Activated CD8-positive, alpha-beta memory T cell treated with anti-CD3 and anti-CD28 coated beads, Interleukin-2, amount 50 U/mL, for 48 hours (primary cell): ENCODE measurements at regions not wholly inside any gene's neighbourhood (a gene's known extent, or its start where the extent isn't known, plus 50 kb on each side); places are given as distances from the start of the nearest gene placed in this dataset.
"Not testable (repeated sequence)": the region's sequence is repeated elsewhere in the genome, so short reads cannot be mapped to it uniquely, and the experiment has no call there.

Experiments used
- DNase-seq: peaks from one replicate; pipeline ENCODE4 v3.0.0-alpha.2; 2020

DNA sequence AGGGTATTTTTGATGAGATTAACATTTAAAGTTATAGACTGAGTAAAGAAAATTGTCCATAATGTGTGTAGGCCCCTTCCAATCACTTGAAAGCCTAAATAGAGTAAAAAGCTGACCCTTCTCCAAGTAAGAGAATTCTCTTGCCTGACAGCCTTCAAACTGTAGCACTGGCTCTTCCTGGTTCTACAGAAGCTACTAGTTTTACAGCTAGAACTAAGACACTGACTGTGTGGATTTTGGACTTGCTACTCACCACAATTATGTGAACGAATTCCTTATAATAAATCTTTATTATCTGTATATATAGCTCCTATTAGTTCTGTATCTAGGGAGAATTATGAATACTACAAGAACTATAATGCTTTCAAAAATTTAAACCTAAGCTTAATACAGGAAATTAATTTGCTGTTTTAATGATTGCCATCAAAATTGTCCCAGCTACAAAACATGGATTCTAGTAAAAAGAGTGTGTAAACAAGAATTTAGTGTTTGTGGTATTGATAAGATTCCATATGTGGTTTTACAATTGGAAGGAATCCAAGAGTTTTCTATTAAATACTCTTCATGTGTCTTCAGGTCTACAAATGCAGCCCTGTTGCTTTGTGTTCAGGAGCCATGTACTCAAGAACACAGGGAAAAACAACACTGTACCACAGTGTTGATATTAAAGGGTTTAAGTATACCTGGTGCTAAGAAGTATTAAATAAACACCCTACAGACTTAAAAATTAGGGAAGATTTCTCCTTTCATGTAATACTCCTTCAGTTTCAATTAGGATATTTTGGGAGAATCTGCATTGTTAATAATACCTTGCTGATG, 366.5 kb downstream of the CXXC4 start:
- DNase-seq = no peak

- no peak for DNase-seq
Observed at GRCh38 chr4:104123021-104123420, 371.7 kb downstream of the CXXC4 start.

DNA sequence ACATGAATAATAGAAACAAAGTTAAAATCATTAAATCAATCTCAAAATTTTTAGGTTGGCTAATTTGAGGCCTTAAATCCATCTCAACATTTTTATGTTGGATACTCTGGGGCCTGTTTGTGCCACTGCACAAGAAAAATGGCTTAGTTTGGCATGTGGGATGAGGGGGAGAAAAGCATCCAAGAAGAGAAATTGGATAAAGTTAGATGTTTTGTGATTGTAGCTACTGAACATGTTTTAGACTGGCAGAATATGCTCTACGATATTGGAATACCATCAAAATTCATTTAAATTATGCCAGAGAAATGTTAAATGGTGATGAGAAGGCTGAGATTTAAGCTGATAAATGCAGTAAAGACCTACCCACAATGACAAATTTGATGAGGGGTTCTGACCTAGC, 376.9 kb downstream of the CXXC4 start:
- no peak for DNase-seq

DNA sequence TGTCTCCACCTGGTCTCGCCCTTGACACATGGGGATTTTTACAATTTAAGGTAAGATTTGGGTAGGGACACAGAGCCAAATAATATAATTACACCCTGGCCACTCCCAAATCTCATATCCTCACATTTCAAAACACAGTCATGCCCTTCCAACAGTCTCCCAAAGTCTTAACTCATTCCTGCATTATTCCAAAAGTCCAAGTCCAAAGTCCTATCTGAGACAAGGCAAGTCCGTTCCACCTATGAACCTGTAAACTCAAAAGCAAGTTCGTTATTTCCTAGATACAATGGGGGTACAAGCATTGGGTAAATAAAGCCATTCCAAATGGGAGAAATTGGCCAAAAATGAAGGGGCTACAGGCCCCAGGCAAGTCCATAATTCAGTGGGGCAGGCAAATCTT, 380.8 kb downstream of the CXXC4 start:
- DNase-seq = no peak

DNA sequence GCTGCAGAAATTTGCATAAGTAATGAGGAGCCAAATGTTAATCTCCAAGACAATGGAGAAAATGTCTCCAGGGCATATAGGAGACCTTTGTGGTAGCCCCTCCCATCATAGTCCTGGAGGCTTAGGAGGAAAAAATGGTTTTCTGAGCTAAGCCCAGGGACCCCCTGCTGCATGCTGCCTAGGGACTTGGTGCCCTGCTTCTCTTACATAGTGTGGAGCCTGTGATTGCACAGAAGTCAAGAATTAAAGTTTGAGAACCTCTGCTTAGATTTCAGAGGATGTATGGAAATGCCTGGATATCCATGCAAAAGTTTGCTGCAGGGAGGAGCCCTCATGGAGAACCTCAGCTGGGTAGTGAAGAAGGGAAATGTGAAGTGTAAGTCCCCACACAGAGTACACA, 379.4 kb upstream of the TACR3 start:
- no peak for DNase-seq

- no peak for DNase-seq
Observed at GRCh38 chr4:104093247-104093646, 373.5 kb upstream of the TACR3 start.

GRCh38 chr4:104073229-104073628, 353.4 kb upstream of the TACR3 start:
- no peak for DNase-seq

DNA sequence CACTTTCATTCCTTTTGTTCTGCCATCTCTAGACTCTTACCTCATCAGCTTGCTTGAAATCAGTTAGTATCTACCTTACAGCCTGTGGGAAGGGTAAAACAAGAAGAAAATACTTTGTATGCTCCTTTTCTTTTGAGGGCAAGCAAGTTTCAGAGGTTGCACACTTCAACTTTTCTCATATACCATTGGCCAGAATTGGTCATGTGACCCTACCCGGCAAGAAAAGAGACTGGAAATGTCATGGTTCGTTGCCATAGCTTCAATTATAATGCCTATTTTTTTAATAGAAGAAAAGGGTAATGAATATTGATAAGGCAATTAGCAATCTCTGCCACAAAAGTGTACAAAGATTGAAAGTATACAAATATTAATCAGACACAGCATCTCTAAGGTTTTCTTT, 346.7 kb upstream of the TACR3 start:
- DNase-seq = no peak

GRCh38 chr4:104064646-104065577, 345.1 kb upstream of the TACR3 start:
- DNase-seq = peak; percentile 46

DNA sequence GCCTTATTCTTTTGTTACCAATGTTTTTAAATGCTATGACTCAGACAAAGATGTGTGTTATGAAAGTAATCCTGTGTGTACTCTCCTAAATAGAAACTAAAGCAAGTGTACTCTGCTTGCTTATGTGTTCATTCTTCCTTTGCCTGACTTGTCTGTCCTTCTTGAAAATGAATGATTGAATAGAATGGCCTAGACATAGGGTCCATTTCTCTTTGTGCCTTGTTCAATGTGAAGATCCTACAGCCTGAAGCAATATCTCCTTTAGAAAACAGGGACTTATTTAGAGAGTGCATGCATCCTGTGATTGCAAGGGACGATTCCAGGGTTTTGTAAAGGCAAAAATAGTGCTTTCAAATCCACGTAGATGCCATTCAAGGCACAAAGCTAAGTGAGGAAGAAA, 343.6 kb upstream of the TACR3 start:
- DNase-seq = no peak

GRCh38 chr4:104044369-104044768, 324.6 kb upstream of the TACR3 start:
- DNase-seq = no peak

DNA sequence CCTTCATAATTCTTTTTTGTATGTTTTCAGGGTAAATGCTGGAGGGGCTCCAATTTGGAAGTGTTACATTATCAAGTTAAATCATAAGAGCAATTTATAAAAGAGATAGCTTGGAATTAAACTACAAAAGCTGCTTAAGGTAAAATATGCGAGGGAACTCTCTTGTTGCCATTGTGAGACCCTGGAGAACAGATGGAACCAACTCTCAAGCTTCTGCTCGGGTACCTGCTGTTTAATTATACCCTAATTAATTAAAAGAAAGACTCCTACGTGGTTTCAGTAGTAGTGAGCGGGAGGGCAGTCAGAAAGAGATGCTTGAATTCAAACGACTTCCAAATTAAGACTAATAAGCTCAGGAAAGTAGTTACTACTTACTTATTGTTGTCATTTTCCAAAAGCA, 313.1 kb upstream of the TACR3 start:
- DNase-seq = no peak

- no peak for DNase-seq
Observed at GRCh38 chr4:104025251-104025650, 305.5 kb upstream of the TACR3 start.

GRCh38 chr4:104022831-104023230, 303.0 kb upstream of the TACR3 start:
- DNase-seq = no peak

DNA sequence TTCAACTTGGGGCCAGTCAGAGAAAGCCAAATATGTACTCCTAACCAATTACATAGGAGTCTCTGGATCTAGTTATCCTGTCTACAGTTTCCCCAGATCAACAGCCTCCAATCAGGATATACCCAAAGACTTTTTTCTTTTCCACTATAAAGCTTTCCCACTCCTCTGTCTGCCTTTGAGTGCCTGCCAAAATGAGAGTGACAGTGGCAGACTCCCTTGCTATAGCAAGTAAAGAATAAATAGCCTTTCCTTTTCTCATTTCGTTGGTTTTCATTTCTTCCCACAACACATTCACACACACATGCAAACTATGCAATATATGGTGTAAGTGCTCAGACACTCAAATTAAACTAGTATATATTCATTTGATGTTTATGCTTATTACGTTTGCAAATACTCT, 302.4 kb upstream of the TACR3 start:
- DNase-seq = no peak

- DNase-seq = no peak
Observed at GRCh38 chr4:104020641-104021040, 300.9 kb upstream of the TACR3 start.

- no peak for DNase-seq
Observed at GRCh38 chr4:104017213-104017612, 297.4 kb upstream of the TACR3 start.

DNA sequence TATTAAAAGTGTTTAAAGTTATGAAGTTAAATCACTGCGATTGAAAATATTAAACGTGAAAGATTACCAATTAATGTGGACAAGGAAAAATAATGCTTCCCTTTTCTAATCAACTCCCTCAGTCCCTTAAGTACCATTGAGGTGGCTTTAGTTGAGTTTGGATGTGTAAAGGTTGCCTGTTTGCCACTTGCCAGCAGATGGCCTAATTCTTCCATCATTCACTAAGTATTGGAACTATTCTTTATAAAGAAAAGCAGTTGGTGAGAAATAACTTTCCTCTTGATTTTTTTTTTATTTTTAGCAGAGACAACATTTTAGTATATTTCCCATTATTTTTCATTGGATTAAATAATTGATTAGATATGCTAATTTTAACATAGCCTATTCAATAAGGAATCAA, 295.9 kb upstream of the TACR3 start:
- DNase-seq = no peak

DNA sequence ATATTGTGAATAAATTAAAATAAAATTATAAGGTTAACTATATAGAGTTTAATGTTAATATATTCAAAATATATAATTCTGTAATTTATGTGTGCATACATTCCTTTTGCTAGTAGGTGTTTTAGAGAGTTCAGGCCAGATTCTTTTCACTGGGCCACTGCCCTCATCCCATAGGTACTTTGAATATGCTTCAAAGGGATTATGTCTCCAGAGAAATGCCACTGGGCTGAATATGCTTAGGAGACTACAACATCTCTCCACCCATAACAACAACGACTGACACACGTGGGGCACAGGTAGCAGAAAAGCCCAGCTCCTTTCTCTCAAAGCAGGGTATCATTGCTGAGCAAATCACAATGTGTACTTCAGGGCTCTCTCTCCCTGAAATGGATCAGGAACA, 290.9 kb upstream of the TACR3 start:
- DNase-seq = no peak

DNA sequence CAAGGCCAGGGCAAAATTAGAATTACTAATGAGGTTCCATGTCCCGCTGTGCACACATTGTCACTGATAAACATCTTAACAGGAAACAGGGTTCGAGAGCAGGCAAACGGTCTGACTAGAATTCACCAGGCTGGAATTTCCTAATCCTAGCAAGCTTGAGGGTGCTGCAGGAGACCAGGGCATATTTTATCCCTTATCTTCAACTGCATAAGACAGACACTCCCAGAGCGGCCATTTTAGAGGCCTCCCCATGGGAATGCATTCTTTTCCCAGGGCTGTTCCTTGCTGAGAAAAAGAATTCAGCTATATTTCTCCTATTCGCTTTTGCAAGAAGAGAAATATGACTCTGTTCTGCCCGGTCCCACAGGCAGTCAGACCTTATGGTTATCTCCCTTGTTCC, 282.5 kb upstream of the TACR3 start:
- DNase-seq = not testable (repeated sequence)

GRCh38 chr4:103998756-103999155, 279.0 kb upstream of the TACR3 start:
- no peak for DNase-seq

GRCh38 chr4:103996637-103997036, 276.9 kb upstream of the TACR3 start:
- no peak for DNase-seq

GRCh38 chr4:103996064-103996463, 276.3 kb upstream of the TACR3 start:
- no peak for DNase-seq

DNA sequence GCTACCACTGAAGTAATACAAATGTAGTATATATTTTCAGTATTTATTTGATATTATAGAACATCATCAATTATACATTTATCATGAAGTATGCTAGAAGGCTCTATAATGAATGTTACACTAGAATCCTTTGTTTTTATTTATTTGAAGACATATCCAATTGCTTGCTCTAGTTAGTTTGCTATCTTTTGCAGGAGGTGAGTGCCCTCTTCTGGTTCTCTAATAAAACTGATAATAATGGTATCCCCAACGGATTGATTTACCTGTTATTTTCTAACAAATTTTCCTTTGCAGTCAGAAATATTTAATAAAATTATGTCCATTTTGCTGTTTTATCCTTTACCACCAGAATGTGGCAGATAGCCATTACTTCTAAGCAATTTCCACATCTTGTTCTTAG, 274.3 kb upstream of the TACR3 start:
- no peak for DNase-seq
